Adrenal gland (tissue), 5 donors: ENCODE measurements at regions not wholly inside any gene's neighbourhood (a gene's known extent, or its start where the extent isn't known, plus 50 kb on each side); places are given as distances from the start of the nearest gene placed in this dataset.

ENCODE experiments used
- CTCF ChIP-seq, 6 experiments: fragments of 450-650 bp in 4 of 6; fragments of 200-600 bp in 2 of 6; sonication (generic) in 1 of 6; IDR thresholded peaks; 1 replicate in 5 of 6; 2 replicates in 1 of 6; pipeline versions ENCODE4 v1.5.1 to v1.8.0; 2016 to 2021; ENCODE audit warnings: antibody characterized with exemption in 6 of 6, mild to moderate bottlenecking in 2 of 6, moderate library complexity in 1 of 6
- POLR2A ChIP-seq, 2 donors: fragments of 450-650 bp; IDR thresholded peaks; one replicate each; pipeline ENCODE4 v1.6.1; 2017; ENCODE audit warnings: antibody characterized with exemption in 2 of 2, mild to moderate bottlenecking in 2 of 2, moderate library complexity in 1 of 2
- donor health status: DM: no; HTN: no; CAD: no.

GRCh38 chr6:100305209-100305869 lies 159.4 kb downstream of the SIM1 start:
- TF ChIP-seq CTCF (IDR thresholded peaks at IDR 0.05) (no peak), POLR2A (IDR thresholded peaks at IDR 0.05) (no peak)
